OCI-LY7 (cell line): ENCODE measurements at regions not wholly inside any gene's neighbourhood (a gene's known extent, or its start where the extent isn't known, plus 50 kb on each side); places are given as distances from the start of the nearest gene placed in this dataset.
"Not testable (repeated sequence)": the region's sequence is repeated elsewhere in the genome, so short reads cannot be mapped to it uniquely, and the experiment has no call there.

Experiments used
- BruUV-seq: library from RNA; stranded (reverse); fragments of 400-500 nt; replicated peaks from 2 replicates; lab custom pipeline; 2021; lab: Mats Ljungman, UMichigan
- CTCF ChIA-PET: fragments of 300-600 bp; sonication (Branson Sonifier 250); formaldehyde crosslinking; loops from one replicate; lab custom pipeline; 2022; ENCODE audit warnings: antibody characterized with exemption; ENCODE audit not compliant: unreplicated experiment; lab: Charles Lee
- POLR2A ChIA-PET: fragments of 300-600 bp; sonication (Branson Sonifier 250); formaldehyde crosslinking; loops from one replicate; lab custom pipeline; 2022; ENCODE audit warnings: antibody characterized with exemption; lab: Charles Lee
- DNase-seq: peaks from one replicate; pipeline ENCODE4 v3.0.0-alpha.2; 2015; ENCODE audit warnings: low spot score
- H2AFZ ChIP-seq: fragments of 200-600 bp; sonication (generic), shearing (Covaris generic); 2 replicates; pipeline ENCODE4 v1.6.1; 2014; ENCODE audit warnings: mild to moderate bottlenecking, antibody characterized with exemption, low read length, moderate library complexity
- H3K27ac ChIP-seq: fragments of 200-600 bp; sonication (generic); 2 replicates; pipeline ENCODE4 v1.5.1; 2014; ENCODE audit warnings: mixed run types, low read depth, mild to moderate bottlenecking, moderate library complexity, low read length, inconsistent platforms; ENCODE audit not compliant: poor library complexity, severe bottlenecking
- H3K36me3 ChIP-seq: fragments of 200-600 bp; sonication (generic); 2 replicates; pipeline ENCODE4 v1.6.1; 2014; ENCODE audit warnings: mild to moderate bottlenecking, antibody characterized with exemption, low read length, moderate library complexity, mixed read lengths; ENCODE audit not compliant: insufficient read depth
- H3K4me1 ChIP-seq: fragments of 200-600 bp; sonication (generic); 2 replicates; pipeline ENCODE4 v1.5.1; 2014; ENCODE audit warnings: mild to moderate bottlenecking, low read length; ENCODE audit not compliant: insufficient read depth, poor library complexity, severe bottlenecking
- H3K4me2 ChIP-seq: fragments of 200-600 bp; sonication (generic); 2 replicates; pipeline ENCODE4 v1.6.1; 2014; ENCODE audit warnings: mild to moderate bottlenecking, low read length
- H3K4me3 ChIP-seq: fragments of 200-600 bp; sonication (generic); 2 replicates; pipeline ENCODE4 v1.5.1; 2014; ENCODE audit warnings: mild to moderate bottlenecking, low read depth, low read length; ENCODE audit not compliant: poor library complexity, severe bottlenecking
- H3K79me2 ChIP-seq: fragments of 200-600 bp; sonication (generic); 2 replicates; pipeline ENCODE4 v1.6.1; 2016; ENCODE audit warnings: low read depth, mild to moderate bottlenecking, low read length, moderate library complexity, mixed read lengths; ENCODE audit not compliant: insufficient read depth
- H3K9me2 ChIP-seq: fragments of 200-600 bp; sonication (generic); 2 replicates; pipeline ENCODE4 v1.6.1; 2016; ENCODE audit warnings: mild to moderate bottlenecking, low read length, mixed read lengths; ENCODE audit not compliant: insufficient read depth
- H3K9me3 ChIP-seq: fragments of 200-600 bp; sonication (generic); 2 replicates; pipeline ENCODE4 v1.6.1; 2014; ENCODE audit warnings: mild to moderate bottlenecking, mixed run types, low read length, mixed read lengths
- H4K20me1 ChIP-seq: fragments of 200-600 bp; sonication (generic); 2 replicates; pipeline ENCODE4 v1.6.1; 2014; ENCODE audit warnings: mild to moderate bottlenecking, antibody characterized with exemption, low read length, moderate library complexity, mixed read lengths; ENCODE audit not compliant: insufficient read depth
- EZH2phosphoT487 ChIP-seq: fragments of 200-600 bp; sonication (generic); IDR thresholded peaks from 2 replicates; pipeline ENCODE4 v1.6.1; 2018; ENCODE audit warnings: low read depth, borderline replicate concordance, mild to moderate bottlenecking, mixed run types, antibody characterized with exemption, low read length, moderate library complexity, mixed read lengths
- intact Hi-C: fragments of 100-400 bp; cut with micrococcal nuclease; formaldehyde crosslinking; loops from one replicate; pipeline ENCODE4 v1.10.0; 2022; ENCODE audit not compliant: unreplicated experiment
- TF ChIP-seq, protein P1 (sequence below): fragments of 200-600 bp; sonication (generic); conservative IDR thresholded peaks from 2 replicates; pipeline ENCODE4 v1.5.1; 2014; ENCODE audit warnings: mild to moderate bottlenecking, antibody characterized with exemption, low read length, moderate library complexity, mixed read lengths

DNA sequence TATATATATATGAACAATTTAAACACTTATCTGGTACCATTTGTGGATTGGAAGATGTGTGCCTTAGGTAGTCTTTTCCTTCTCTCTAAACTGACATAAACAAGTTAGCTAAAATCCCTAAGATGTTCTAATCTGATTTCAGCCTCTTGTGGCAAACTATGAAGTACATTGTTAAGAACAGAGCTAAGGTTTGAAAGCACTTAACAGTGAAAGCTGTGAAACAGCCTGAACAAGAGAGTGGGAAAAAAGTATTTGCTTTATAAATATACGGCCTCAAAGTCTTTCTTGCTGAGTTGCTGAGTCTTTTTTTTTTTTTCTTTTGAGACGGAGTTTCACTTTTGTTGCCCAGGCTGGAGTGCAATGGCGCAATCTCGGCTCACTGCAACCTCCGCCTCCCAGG, 53.7 kb upstream of the PELI2 start:
- no peak for TF ChIP-seq EZH2phosphoT487
- TF ChIP-seq, protein P1, sequence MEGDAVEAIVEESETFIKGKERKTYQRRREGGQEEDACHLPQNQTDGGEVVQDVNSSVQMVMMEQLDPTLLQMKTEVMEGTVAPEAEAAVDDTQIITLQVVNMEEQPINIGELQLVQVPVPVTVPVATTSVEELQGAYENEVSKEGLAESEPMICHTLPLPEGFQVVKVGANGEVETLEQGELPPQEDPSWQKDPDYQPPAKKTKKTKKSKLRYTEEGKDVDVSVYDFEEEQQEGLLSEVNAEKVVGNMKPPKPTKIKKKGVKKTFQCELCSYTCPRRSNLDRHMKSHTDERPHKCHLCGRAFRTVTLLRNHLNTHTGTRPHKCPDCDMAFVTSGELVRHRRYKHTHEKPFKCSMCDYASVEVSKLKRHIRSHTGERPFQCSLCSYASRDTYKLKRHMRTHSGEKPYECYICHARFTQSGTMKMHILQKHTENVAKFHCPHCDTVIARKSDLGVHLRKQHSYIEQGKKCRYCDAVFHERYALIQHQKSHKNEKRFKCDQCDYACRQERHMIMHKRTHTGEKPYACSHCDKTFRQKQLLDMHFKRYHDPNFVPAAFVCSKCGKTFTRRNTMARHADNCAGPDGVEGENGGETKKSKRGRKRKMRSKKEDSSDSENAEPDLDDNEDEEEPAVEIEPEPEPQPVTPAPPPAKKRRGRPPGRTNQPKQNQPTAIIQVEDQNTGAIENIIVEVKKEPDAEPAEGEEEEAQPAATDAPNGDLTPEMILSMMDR: no peak
- no peaks in the 10 kb centered on the region for H4K20me1 ChIP-seq
- no peak overlapping the region for H2AFZ ChIP-seq
- no peak overlapping the region for H3K4me3 ChIP-seq
- H3K9me2 ChIP-seq: no peaks in the 10 kb centered on the region
- intact Hi-C loops: no loop called here
- ChIA-PET CTCF (no interaction called here), POLR2A (interaction anchor here (0.7 kb wide), 1 partner anchor 260 kb away, joined by 4 read pairs; no protein-coding TSS in a partner anchor)
- no peaks in the 10 kb centered on the region for H3K9me3 ChIP-seq
- DNase-seq: no peak
- H3K4me2 ChIP-seq: no peak overlapping the region
- H3K79me2 ChIP-seq: no peaks in the 10 kb centered on the region
- no peaks in the 10 kb centered on the region for H3K4me1 ChIP-seq
- no peak overlapping the region for H3K27ac ChIP-seq
- BruUV-seq: no TSS peak
- no peaks in the 10 kb centered on the region for H3K36me3 ChIP-seq

DNA sequence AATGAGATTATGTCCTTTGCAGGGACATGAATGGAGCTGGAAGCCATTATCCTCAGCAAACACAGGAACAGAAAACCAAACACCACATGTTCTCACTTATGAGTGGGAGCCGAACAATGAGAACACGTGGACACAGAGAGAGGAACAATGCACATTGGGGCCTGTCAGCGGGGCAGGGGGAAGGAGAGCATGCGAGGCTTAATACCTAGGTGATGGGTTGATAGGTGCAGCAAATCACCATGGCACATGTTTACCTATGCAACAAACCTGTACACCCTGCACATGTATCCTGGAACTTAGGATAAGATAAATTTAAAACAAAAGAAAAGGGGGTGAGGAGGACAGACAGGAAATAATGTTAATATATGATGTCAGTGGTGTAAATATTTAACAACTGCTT, 53.0 kb upstream of the PELI2 start:
- DNase-seq, H3K9me2 ChIP-seq, H3K36me3 ChIP-seq, H3K79me2 ChIP-seq, H3K4me1 ChIP-seq, H3K27ac ChIP-seq, intact Hi-C loops, POLR2A ChIA-PET, H2AFZ ChIP-seq, H3K9me3 ChIP-seq, H4K20me1 ChIP-seq, H3K4me2 ChIP-seq, H3K4me3 ChIP-seq, CTCF ChIA-PET, BruUV-seq: not testable (repeated sequence)

DNA sequence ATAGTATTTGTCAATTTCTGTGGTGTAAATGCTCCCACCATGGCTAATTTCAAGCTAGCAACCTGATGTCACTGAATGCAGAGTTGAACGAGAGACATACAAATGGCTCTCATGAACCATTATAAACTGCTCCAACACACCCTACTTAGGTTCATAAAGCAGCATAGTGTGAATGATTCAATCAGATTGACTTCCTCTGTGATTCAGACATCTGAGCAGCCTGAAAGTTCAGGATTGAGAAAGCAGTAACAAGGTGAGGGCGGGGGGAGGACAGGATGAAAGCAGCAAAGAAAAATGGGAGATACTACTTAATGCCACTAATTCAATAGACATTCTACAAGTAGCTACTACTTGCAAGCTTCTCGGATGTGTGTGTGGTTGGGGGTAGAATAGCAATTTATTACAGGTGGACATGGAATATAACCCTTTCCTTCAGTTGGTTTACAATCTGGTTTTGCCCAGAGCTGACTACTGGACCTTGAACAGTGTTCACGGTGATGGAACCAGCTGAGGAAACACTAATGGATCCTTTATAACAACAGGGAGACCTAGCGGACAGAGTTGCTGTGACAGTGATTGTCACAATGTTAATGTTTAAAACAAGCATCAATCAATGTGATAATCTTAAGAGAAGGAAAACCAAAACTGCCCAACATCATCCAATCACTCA, 52.5 kb upstream of the PELI2 start:
- ChIA-PET CTCF (no interaction called here), POLR2A (no interaction called here)
- no peak for DNase-seq
- Histone ChIP-seq H3K4me1 (no peaks in the 10 kb centered on the region), H3K4me3 (no peak overlapping the region), H3K27ac (no peak overlapping the region), H4K20me1 (no peaks in the 10 kb centered on the region), H3K9me2 (no peaks in the 10 kb centered on the region), H3K9me3 (no peaks in the 10 kb centered on the region), H3K79me2 (no peaks in the 10 kb centered on the region), H3K36me3 (no peaks in the 10 kb centered on the region), H2AFZ (no peak overlapping the region), H3K4me2 (no peak overlapping the region)
- intact Hi-C loops: no loop called here
- no TSS peak for BruUV-seq
- TF ChIP-seq EZH2phosphoT487: no peak
- TF ChIP-seq, protein P1: no peak
